B cell (primary cell): ENCODE measurements at regions not wholly inside any gene's neighbourhood (a gene's known extent, or its start where the extent isn't known, plus 50 kb on each side); places are given as distances from the start of the nearest gene placed in this dataset.

Experiments used
- ATAC-seq: fragments of 200-7000 bp; cut with Tn5 transposase; one replicate; pipeline ENCODE4 v1.10.0; 2021; ENCODE audit warnings: low read depth, mild to moderate bottlenecking, moderate number of reproducible peaks, moderate library complexity
- CTCF ChIA-PET: fragments of 350-600 bp; sonication (Branson Sonifier 250); formaldehyde crosslinking; loops from one replicate; lab custom pipeline; 2021; ENCODE audit warnings: antibody characterized with exemption, inconsistent platforms; lab: Charles Lee
- POLR2A ChIA-PET: fragments of 350-600 bp; sonication (Branson Sonifier 250); formaldehyde crosslinking; loops from one replicate; lab custom pipeline; 2021; ENCODE audit warnings: antibody characterized with exemption; lab: Charles Lee
- DNase-seq: peaks from one replicate; pipeline ENCODE4 v3.0.0; 2013
- H2AFZ ChIP-seq: 2 replicates; pipeline ENCODE4 v1.6.1; 2012; ENCODE audit warnings: mild to moderate bottlenecking, low read depth, low read length; ENCODE audit not compliant: insufficient read depth, poor library complexity, severe bottlenecking
- H3K27ac ChIP-seq, 2 donors: 1 replicate in 1 of 2; 2 replicates in 1 of 2; pipeline ENCODE4 v1.5.1; 2012 to 2013; ENCODE audit warnings: low read length in 2 of 2, mild to moderate bottlenecking in 2 of 2, moderate library complexity in 1 of 2
- H3K27me3 ChIP-seq, 4 experiments: fragments of 200-600 bp in 1 of 4; sonication (generic) in 1 of 4; replicated peaks in 1 of 4; 1 replicate in 2 of 4; 2 replicates in 2 of 4; pipeline versions ENCODE4 v1.6.1 to v1.7.0; 2013 to 2016; ENCODE audit warnings: low read length in 3 of 4, mild to moderate bottlenecking in 2 of 4, mixed read lengths in 1 of 4, moderate library complexity in 1 of 4; ENCODE audit not compliant: insufficient read depth in 4 of 4, control insufficient read depth in 3 of 4; ENCODE audit errors: control extremely low read depth in 1 of 4
- H3K36me3 ChIP-seq, 2 experiments: replicated peaks in 1 of 2; 1 replicate in 1 of 2; 2 replicates in 1 of 2; pipeline versions ENCODE4 v1.6.1 to v1.7.1; 2013; ENCODE audit warnings: low read length in 1 of 2; ENCODE audit not compliant: insufficient read depth in 2 of 2, control insufficient read depth in 1 of 2; ENCODE audit errors: control extremely low read depth in 1 of 2, extremely low read depth in 1 of 2
- H3K4me1 ChIP-seq, 2 donors: fragments of 200-600 bp in 1 of 2; sonication (generic) in 1 of 2; 1 replicate in 1 of 2; 2 replicates in 1 of 2; pipeline versions ENCODE4 v1.5.1 to v1.6.1; 2013 to 2017; ENCODE audit warnings: low read length in 2 of 2; ENCODE audit not compliant: control insufficient read depth in 2 of 2, insufficient read depth in 2 of 2
- H3K4me2 ChIP-seq: replicated peaks from 2 replicates; pipeline ENCODE3; 2012; ENCODE audit warnings: mild to moderate bottlenecking, low read depth, low read length; ENCODE audit not compliant: poor library complexity, severe bottlenecking
- H3K4me3 ChIP-seq, 5 experiments: fragments of 200-600 bp in 1 of 5; sonication (generic) in 1 of 5; 1 replicate in 3 of 5; 2 replicates in 2 of 5; pipeline versions ENCODE4 v1.5.1 to v1.7.0; 2011 to 2016; ENCODE audit warnings: low read length in 4 of 5, mild to moderate bottlenecking in 4 of 5, low read depth in 2 of 5, control low read depth in 1 of 5, moderate library complexity in 1 of 5; ENCODE audit not compliant: insufficient read depth in 1 of 5; ENCODE audit errors: control extremely low read depth in 1 of 5, extremely low read depth in 1 of 5
- H3K79me2 ChIP-seq: fragments of 200-600 bp; sonication (generic); one replicate; pipeline ENCODE4 v1.6.0; 2016; ENCODE audit warnings: low read length; ENCODE audit not compliant: control insufficient read depth, insufficient read depth
- H3K9ac ChIP-seq: fragments of 200-600 bp; sonication (generic); 2 replicates; pipeline ENCODE4 v1.6.1; 2017; ENCODE audit warnings: mild to moderate bottlenecking, low read length, moderate library complexity
- H3K9me3 ChIP-seq, 3 donors: one replicate each; pipeline versions ENCODE4 v1.6.1 to v1.7.1; 2013; ENCODE audit warnings: low read length in 2 of 3; ENCODE audit not compliant: control insufficient read depth in 2 of 3, insufficient read depth in 1 of 3; ENCODE audit errors: control extremely low read depth in 1 of 3
- H4K20me1 ChIP-seq: 2 replicates; pipeline ENCODE4 v1.6.0; 2012; ENCODE audit warnings: mild to moderate bottlenecking, low read length; ENCODE audit not compliant: insufficient read depth, control insufficient read depth, poor library complexity, severe bottlenecking
- H3K27ac Mint-ChIP-seq: one replicate; pipeline ENCODE4 v1.8.0; 2021; ENCODE audit warnings: mixed read lengths
- H3K27me3 Mint-ChIP-seq: one replicate; pipeline ENCODE4 v1.8.0; 2021; ENCODE audit warnings: mixed read lengths
- H3K4me1 Mint-ChIP-seq: one replicate; pipeline ENCODE4 v1.8.0; 2021; ENCODE audit warnings: mixed read lengths
- H3K4me3 Mint-ChIP-seq: one replicate; pipeline ENCODE4 v1.8.0; 2021; ENCODE audit warnings: mixed read lengths
- H3K9me3 Mint-ChIP-seq: one replicate; pipeline ENCODE4 v1.8.0; 2022; ENCODE audit warnings: mixed read lengths; ENCODE audit not compliant: insufficient read depth
- CTCF ChIP-seq: fragments of 200-600 bp; IDR thresholded peaks from one replicate; pipeline ENCODE4 v1.8.0; 2022; ENCODE audit warnings: antibody characterized with exemption, mild to moderate bottlenecking
- EZH2 ChIP-seq: IDR thresholded peaks from 2 replicates; pipeline ENCODE4 v1.6.1; 2012; ENCODE audit warnings: borderline replicate concordance, low read depth, mild to moderate bottlenecking, moderate library complexity, low read length; ENCODE audit not compliant: insufficient read depth, poor library complexity, severe bottlenecking
- WGBS: methylation state at CpG from one replicate; pipeline ENCODE4 v1.1.5; 2013; ENCODE audit warnings: missing lambda C conversion rate; ENCODE audit not compliant: insufficient coverage; 5-methylcytosine and 5-hydroxymethylcytosine counted together
- intact Hi-C: fragments of 100-400 bp; cut with micrococcal nuclease; formaldehyde crosslinking; loops from one replicate; pipeline ENCODE4 v1.10.0; 2022

- no peaks in the 10 kb centered on the region for H3K9me3 ChIP-seq
- intact Hi-C loops: no loop called here
- no peaks in the 10 kb centered on the region for H3K4me1 ChIP-seq
- no peaks in the 10 kb centered on the region for H3K79me2 ChIP-seq
- no peaks in the 10 kb centered on the region for H3K36me3 ChIP-seq
- H3K4me2 ChIP-seq: no peak overlapping the region
- TF ChIP-seq EZH2 (no peak), CTCF (no peak)
- 94% methylated on average over 17 of the region's 20 CpGs for WGBS
- H3K9ac ChIP-seq: no peak overlapping the region
- peaks cover 0 to 4% (median 1%) of the 10 kb centered on the region in 4 experiments for H3K27me3 ChIP-seq
- no peak overlapping the region for H3K27ac Mint-ChIP-seq
- no peak overlapping the region for H3K4me3 Mint-ChIP-seq
- no peaks in the 10 kb centered on the region for H3K4me1 Mint-ChIP-seq
- POLR2A ChIA-PET: no interaction called here
- H3K27me3 Mint-ChIP-seq: peaks cover 32% of the 10 kb centered on the region
- DNase-seq (no peak), ATAC-seq (no peak)
- no peak overlapping the region for H3K27ac ChIP-seq
- no peaks in the 10 kb centered on the region for H4K20me1 ChIP-seq
- H2AFZ ChIP-seq: no peak overlapping the region
- no peak overlapping the region for H3K4me3 ChIP-seq
- H3K9me3 Mint-ChIP-seq: no peaks in the 10 kb centered on the region
- CTCF ChIA-PET: no interaction called here
Observed at GRCh38 chr2:23323917-23324680, 60.9 kb upstream of the KLHL29 start.

GRCh38 chr2:23326330-23326729, 58.6 kb upstream of the KLHL29 start:
- WGBS: 78% methylated on average over 4 of the region's 4 CpGs
- no peak overlapping the region for H3K27ac ChIP-seq
- ATAC-seq (no peak), DNase-seq (no peak)
- intact Hi-C loops: no loop called here
- no peaks in the 10 kb centered on the region for H3K36me3 ChIP-seq
- no peaks in the 10 kb centered on the region for H3K9me3 Mint-ChIP-seq
- H3K27me3 Mint-ChIP-seq: peaks cover 28% of the 10 kb centered on the region
- no peak overlapping the region for H2AFZ ChIP-seq
- no peaks in the 10 kb centered on the region for H3K4me1 ChIP-seq
- H3K79me2 ChIP-seq: no peaks in the 10 kb centered on the region
- no peak overlapping the region for H3K4me3 Mint-ChIP-seq
- H3K9ac ChIP-seq: no peak overlapping the region
- H3K9me3 ChIP-seq: no peaks in the 10 kb centered on the region
- H3K4me1 Mint-ChIP-seq: no peaks in the 10 kb centered on the region
- H3K27ac Mint-ChIP-seq: no peak overlapping the region
- POLR2A ChIA-PET: no interaction called here
- H3K27me3 ChIP-seq: peaks cover 0 to 4% (median 0%) of the 10 kb centered on the region in 4 experiments
- no peak overlapping the region for H3K4me2 ChIP-seq
- H3K4me3 ChIP-seq: no peak overlapping the region
- no peaks in the 10 kb centered on the region for H4K20me1 ChIP-seq
- CTCF ChIA-PET: no interaction called here
- TF ChIP-seq CTCF (no peak), EZH2 (no peak)
